Activated CD4-positive, alpha-beta T cell treated with anti-CD3 and anti-CD28 coated beads for 24 hours (primary cell): ENCODE measurements at regions not wholly inside any gene's neighbourhood (a gene's known extent, or its start where the extent isn't known, plus 50 kb on each side); places are given as distances from the start of the nearest gene placed in this dataset.
"Not testable (repeated sequence)": the region's sequence is repeated elsewhere in the genome, so short reads cannot be mapped to it uniquely, and the experiment has no call there.

Source experiments
- DNase-seq, 2 donors: peaks; one replicate each; pipeline ENCODE4 v3.0.0-alpha.2; 2020; ENCODE audit warnings: low read depth in 2 of 2

- peak in 1 of 2 donors; percentile 54 for DNase-seq
These were observed 131.2 kb upstream of the BTN3A2 start for GRCh38 chr6:26233649-26234420.

- DNase-seq: peak in 1 of 2 donors; percentile 59
These were observed 130.3 kb upstream of the BTN3A2 start for GRCh38 chr6:26234421-26235301.

- DNase-seq: no peak
These were observed 129.7 kb upstream of the BTN3A2 start for GRCh38 chr6:26235302-26235670.

- DNase-seq: not testable (repeated sequence)
These were observed 125.6 kb upstream of the BTN3A2 start for GRCh38 chr6:26239415-26239814.

GRCh38 chr6:26240157-26241032 lies 124.6 kb upstream of the BTN3A2 start:
- peak; percentile 43 to 48 for DNase-seq

- peak in 1 of 2 donors; percentile 52 for DNase-seq
These were observed 123.7 kb upstream of the BTN3A2 start for GRCh38 chr6:26241033-26241895.

GRCh38 chr6:26243132-26243531 lies 121.9 kb upstream of the BTN3A2 start:
- DNase-seq: no peak

GRCh38 chr6:26243752-26244151 lies 121.2 kb upstream of the BTN3A2 start:
- no peak for DNase-seq

GRCh38 chr6:26246058-26246457 lies 118.9 kb upstream of the BTN3A2 start:
- no peak for DNase-seq

GRCh38 chr6:26246553-26246952 lies 118.4 kb upstream of the BTN3A2 start:
- no peak for DNase-seq

- DNase-seq: no peak
These were observed 115.4 kb upstream of the BTN3A2 start for GRCh38 chr6:26249707-26249956.

GRCh38 chr6:26249957-26250697 lies 114.9 kb upstream of the BTN3A2 start:
- DNase-seq: peak in 1 of 2 donors; percentile 54

GRCh38 chr6:26250698-26251044 lies 114.3 kb upstream of the BTN3A2 start:
- no peak for DNase-seq

GRCh38 chr6:26251354-26252076 lies 113.5 kb upstream of the BTN3A2 start:
- peak in 1 of 2 donors; percentile 52 for DNase-seq

- DNase-seq: no peak
These were observed 112.9 kb upstream of the BTN3A2 start for GRCh38 chr6:26252077-26252472.

- no peak for DNase-seq
These were observed 110.3 kb upstream of the BTN3A2 start for GRCh38 chr6:26254724-26255123.

- no peak for DNase-seq
These were observed 107.7 kb upstream of the BTN3A2 start for GRCh38 chr6:26257272-26257671.

- no peak for DNase-seq
These were observed 106.6 kb upstream of the BTN3A2 start for GRCh38 chr6:26258212-26258977.

- no peak for DNase-seq
These were observed 104.8 kb upstream of the BTN3A2 start for GRCh38 chr6:26260110-26260637.
